ENCODE measurements at regions not wholly inside any gene's neighbourhood (a gene's known extent, or its start where the extent isn't known, plus 50 kb on each side); places are given as distances from the start of the nearest gene placed in this dataset.

- intact Hi-C loops (cut with micrococcal nuclease) = no loop called here
- Mint-ChIP-seq H3K27ac (no peak overlapping the region), H3K4me3 (no peak overlapping the region), H3K9me3 (ENCODE audit: insufficient read depth) (peaks cover 3% of the 10 kb centered on the region), H3K27me3 (no peaks in the 10 kb centered on the region), H3K4me1 (no peaks in the 10 kb centered on the region)
- no peaks in the 10 kb centered on the region for H4K20me1 ChIP-seq (ENCODE audit: control insufficient read depth, insufficient read depth, low read length, poor library complexity, severe bottlenecking)
- H3K79me2 ChIP-seq (ENCODE audit: control insufficient read depth, insufficient read depth, low read length) = no peaks in the 10 kb centered on the region
- TF ChIP-seq EZH2 (IDR thresholded peaks at IDR 0.05; ENCODE audit: borderline replicate concordance, insufficient read depth, low read depth, low read length, poor library complexity, severe bottlenecking) (no peak), CTCF (IDR thresholded peaks at IDR 0.05) (no peak)
- no peak overlapping the region for H3K27ac ChIP-seq (ENCODE audit: low read length in 2 of 2)
- CTCF ChIA-PET = no interaction called here
- no peaks in the 10 kb centered on the region for H3K4me1 ChIP-seq (ENCODE audit: control insufficient read depth in 2 of 2, insufficient read depth in 2 of 2, low read length in 2 of 2)
- POLR2A ChIA-PET = no interaction called here
- no peak overlapping the region for H2AFZ ChIP-seq (ENCODE audit: insufficient read depth, low read depth, low read length, poor library complexity, severe bottlenecking)
- no peaks in the 10 kb centered on the region for H3K9me3 ChIP-seq (ENCODE audit: control extremely low read depth in 1 of 3, control insufficient read depth in 2 of 3, insufficient read depth in 1 of 3, low read length in 2 of 3)
- no peaks in the 10 kb centered on the region for H3K36me3 ChIP-seq (replicated peaks in 1 of 2; ENCODE audit: control extremely low read depth in 1 of 2, control insufficient read depth in 1 of 2, extremely low read depth in 1 of 2, insufficient read depth in 2 of 2, low read length in 1 of 2)
- H3K9ac ChIP-seq (ENCODE audit: low read length) = no peak overlapping the region
- no peak overlapping the region for H3K4me3 ChIP-seq (ENCODE audit: control extremely low read depth in 1 of 5, extremely low read depth in 1 of 5, insufficient read depth in 1 of 5, low read depth in 2 of 5, low read length in 4 of 5)
- ATAC-seq (ENCODE audit: low read depth) (no peak), DNase-seq (no peak)
- H3K27me3 ChIP-seq (replicated peaks in 1 of 4; ENCODE audit: control extremely low read depth in 1 of 4, control insufficient read depth in 3 of 4, insufficient read depth in 4 of 4, low read length in 3 of 4) = no peaks in the 10 kb centered on the region
- 69% methylated on average over 2 of the region's 3 CpGs for WGBS (ENCODE audit: insufficient coverage)
- no peak overlapping the region for H3K4me2 ChIP-seq (replicated peaks; ENCODE audit: low read depth, low read length, poor library complexity, severe bottlenecking)
Measured at GRCh38 chr15:45991863-45992262, 357.0 kb downstream of the SQOR start.

GRCh38 chr15:45993072-45993471, 358.2 kb downstream of the SQOR start:
- Mint-ChIP-seq H3K27ac (no peak overlapping the region), H3K27me3 (no peaks in the 10 kb centered on the region), H3K9me3 (ENCODE audit: insufficient read depth) (peaks cover 3% of the 10 kb centered on the region), H3K4me1 (no peaks in the 10 kb centered on the region), H3K4me3 (no peak overlapping the region)
- H3K36me3 ChIP-seq (replicated peaks in 1 of 2; ENCODE audit: control extremely low read depth in 1 of 2, control insufficient read depth in 1 of 2, extremely low read depth in 1 of 2, insufficient read depth in 2 of 2, low read length in 1 of 2) = no peaks in the 10 kb centered on the region
- intact Hi-C loops (cut with micrococcal nuclease) = no loop called here
- ATAC-seq (ENCODE audit: low read depth) (no peak), DNase-seq (no peak)
- H3K27ac ChIP-seq (ENCODE audit: low read length in 2 of 2) = no peak overlapping the region
- H2AFZ ChIP-seq (ENCODE audit: insufficient read depth, low read depth, low read length, poor library complexity, severe bottlenecking) = no peak overlapping the region
- H4K20me1 ChIP-seq (ENCODE audit: control insufficient read depth, insufficient read depth, low read length, poor library complexity, severe bottlenecking) = no peaks in the 10 kb centered on the region
- no peaks in the 10 kb centered on the region for H3K9me3 ChIP-seq (ENCODE audit: control extremely low read depth in 1 of 3, control insufficient read depth in 2 of 3, insufficient read depth in 1 of 3, low read length in 2 of 3)
- no peak for TF ChIP-seq CTCF (IDR thresholded peaks at IDR 0.05)
- no peak for TF ChIP-seq EZH2 (IDR thresholded peaks at IDR 0.05; ENCODE audit: borderline replicate concordance, insufficient read depth, low read depth, low read length, poor library complexity, severe bottlenecking)
- no peaks in the 10 kb centered on the region for H3K4me1 ChIP-seq (ENCODE audit: control insufficient read depth in 2 of 2, insufficient read depth in 2 of 2, low read length in 2 of 2)
- no peaks in the 10 kb centered on the region for H3K27me3 ChIP-seq (replicated peaks in 1 of 4; ENCODE audit: control extremely low read depth in 1 of 4, control insufficient read depth in 3 of 4, insufficient read depth in 4 of 4, low read length in 3 of 4)
- H3K9ac ChIP-seq (ENCODE audit: low read length) = no peak overlapping the region
- WGBS (ENCODE audit: insufficient coverage) = no CpG with 5 or more reads among the region's 3 CpGs
- no peak overlapping the region for H3K4me3 ChIP-seq (ENCODE audit: control extremely low read depth in 1 of 5, extremely low read depth in 1 of 5, insufficient read depth in 1 of 5, low read depth in 2 of 5, low read length in 4 of 5)
- H3K4me2 ChIP-seq (replicated peaks; ENCODE audit: low read depth, low read length, poor library complexity, severe bottlenecking) = no peak overlapping the region
- POLR2A ChIA-PET = no interaction called here
- H3K79me2 ChIP-seq (ENCODE audit: control insufficient read depth, insufficient read depth, low read length) = no peaks in the 10 kb centered on the region
- CTCF ChIA-PET = no interaction called here

Measured in B cell (primary cell).